ENCODE measurements at regions not wholly inside any gene's neighbourhood (a gene's known extent, or its start where the extent isn't known, plus 50 kb on each side); places are given as distances from the start of the nearest gene placed in this dataset.

GRCh38 chr3:64760258-64760657 is 72.5 kb upstream of the ADAMTS9 start:
- no peak for TF ChIP-seq CTCF (IDR thresholded peaks at IDR 0.05)
- TF ChIP-seq POLR2A (IDR thresholded peaks at IDR 0.05), result no peak

Measured in transverse colon (tissue), 3 donors.